NCI-H524 treated with DMSO at 0.1 percent for 48 hours (cell line): ENCODE measurements at regions not wholly inside any gene's neighbourhood (a gene's known extent, or its start where the extent isn't known, plus 50 kb on each side); places are given as distances from the start of the nearest gene placed in this dataset.

Source experiments
- DNase-seq: peaks from one replicate; lab custom pipeline; 2025; lab: John Stamatoyannopoulos, UW

GRCh38 chr13:111517641-111518010 lies 197.2 kb downstream of the TEX29 start:
- DNase-seq, result no peak

GRCh38 chr13:111518161-111518792 lies 197.8 kb downstream of the TEX29 start:
- DNase-seq, result no peak

- DNase-seq, result no peak
These were observed 198.6 kb downstream of the TEX29 start for GRCh38 chr13:111519041-111519440.

- DNase-seq, result no peak
These were observed 199.2 kb downstream of the TEX29 start for GRCh38 chr13:111519490-111520170.

GRCh38 chr13:111521030-111521429 lies 200.6 kb downstream of the TEX29 start:
- no peak for DNase-seq

- no peak for DNase-seq
These were observed 201.3 kb downstream of the TEX29 start for GRCh38 chr13:111521691-111522229.

GRCh38 chr13:111525320-111526118 lies 205.1 kb downstream of the TEX29 start:
- DNase-seq, result no peak

- DNase-seq, result no peak
These were observed 206.5 kb downstream of the TEX29 start for GRCh38 chr13:111526922-111527321.

GRCh38 chr13:111527614-111528229 lies 207.3 kb downstream of the TEX29 start:
- no peak for DNase-seq

GRCh38 chr13:111528513-111528912 lies 208.1 kb downstream of the TEX29 start:
- DNase-seq, result no peak

- no peak for DNase-seq
These were observed 209.9 kb downstream of the TEX29 start for GRCh38 chr13:111530137-111530870.

- DNase-seq, result peak; percentile 49
These were observed 211.1 kb downstream of the TEX29 start for GRCh38 chr13:111531505-111531904.

- no peak for DNase-seq
These were observed 211.7 kb downstream of the TEX29 start for GRCh38 chr13:111532111-111532510.

- no peak for DNase-seq
These were observed 213.7 kb downstream of the TEX29 start for GRCh38 chr13:111533900-111534683.

- DNase-seq, result no peak
These were observed 214.5 kb downstream of the TEX29 start for GRCh38 chr13:111534751-111535522.

GRCh38 chr13:111535523-111535811 lies 215.0 kb downstream of the TEX29 start:
- no peak for DNase-seq

- DNase-seq, result no peak
These were observed 215.7 kb downstream of the TEX29 start for GRCh38 chr13:111536075-111536642.

- DNase-seq, result no peak
These were observed 216.8 kb downstream of the TEX29 start for GRCh38 chr13:111537115-111537728.

GRCh38 chr13:111537843-111538499 lies 217.5 kb downstream of the TEX29 start:
- no peak for DNase-seq
